ENCODE measurements at regions not wholly inside any gene's neighbourhood (a gene's known extent, or its start where the extent isn't known, plus 50 kb on each side); places are given as distances from the start of the nearest gene placed in this dataset.
A peak's percentile ranks its signal among the peaks of the same experiment; 100 is the strongest.

DNA sequence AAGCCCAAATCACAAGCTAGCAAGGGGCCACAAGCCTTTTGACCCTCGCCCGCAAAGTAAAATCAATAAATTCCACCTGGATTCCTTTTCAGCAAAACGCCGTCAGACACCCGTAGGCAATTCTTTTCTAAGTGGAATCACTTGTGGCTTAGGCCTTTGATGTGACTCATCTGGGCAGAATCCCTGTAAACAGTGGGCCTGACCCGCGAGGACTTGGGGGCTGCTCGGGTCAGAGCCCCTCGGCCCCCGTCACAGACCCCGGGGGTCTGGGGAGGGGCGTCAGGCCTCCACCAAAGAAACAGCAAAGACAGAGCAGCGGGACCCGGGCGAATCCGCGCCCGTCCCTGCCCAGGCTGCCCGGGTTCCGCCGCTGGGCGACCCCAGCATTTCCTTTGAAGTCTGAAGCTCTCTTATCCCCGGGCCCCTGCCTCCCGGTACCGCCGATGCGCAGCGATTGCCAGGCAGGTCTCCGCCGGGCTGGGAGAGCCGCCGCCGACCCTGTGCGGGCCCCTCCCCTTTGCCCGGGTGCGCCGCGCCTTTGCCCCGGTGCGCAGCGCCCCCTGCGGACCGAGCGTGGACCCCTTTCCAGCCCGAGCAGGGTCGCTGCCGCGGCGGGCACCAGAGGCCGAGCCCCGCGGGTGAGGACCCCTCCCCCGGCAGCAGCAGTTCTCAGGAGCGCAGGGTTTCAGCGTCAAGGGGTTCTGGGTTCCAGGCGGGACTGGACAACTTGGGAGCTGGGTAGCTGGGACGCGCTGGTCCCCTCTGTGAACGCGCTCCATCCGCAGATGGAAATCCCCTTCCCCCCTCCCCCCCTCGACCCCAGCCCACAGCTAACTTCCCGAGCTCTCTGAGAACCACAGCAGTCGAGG, 178.3 kb downstream of the UACA start:
- peak; percentile 19 for TF ChIP-seq CTCF (IDR thresholded peaks at IDR 0.05; ENCODE audit: control insufficient read depth, insufficient read depth, low read depth, low read length, missing control alignments)
- no peak for DNase-seq (ENCODE audit: low read depth)
- H3K4me3 ChIP-seq (ENCODE audit: control insufficient read depth, low read depth, low read length) = no peak overlapping the region

- no peak for TF ChIP-seq CTCF (IDR thresholded peaks at IDR 0.05; ENCODE audit: control insufficient read depth, insufficient read depth, low read depth, low read length, missing control alignments)
- H3K4me3 ChIP-seq (ENCODE audit: control insufficient read depth, low read depth, low read length) = no peak overlapping the region
- no peak for DNase-seq (ENCODE audit: low read depth)
These were observed 178.9 kb downstream of the UACA start for GRCh38 chr15:70584441-70584837.

DNA sequence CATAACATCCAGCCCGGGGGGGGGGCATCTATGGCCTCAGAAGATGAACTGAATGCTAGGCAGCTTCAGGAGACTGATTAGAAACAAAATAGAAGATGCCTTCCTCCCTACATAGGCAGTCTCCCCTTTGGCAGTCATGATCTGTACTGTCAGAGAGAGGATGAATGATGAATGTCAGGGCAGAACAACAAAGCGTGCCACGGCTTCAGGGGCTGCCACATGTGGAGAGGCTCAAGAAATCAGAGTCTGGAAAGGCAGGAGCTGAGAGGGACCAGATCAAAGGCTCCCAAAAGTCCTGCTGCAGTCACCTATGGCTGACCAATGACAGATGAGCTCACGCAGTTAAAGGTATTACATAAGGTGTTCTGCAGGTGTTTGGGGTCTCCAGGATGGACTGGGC, 180.4 kb downstream of the UACA start:
- DNase-seq (ENCODE audit: low read depth) = no peak
- TF ChIP-seq CTCF (IDR thresholded peaks at IDR 0.05; ENCODE audit: control insufficient read depth, insufficient read depth, low read depth, low read length, missing control alignments) = no peak
- no peak overlapping the region for H3K4me3 ChIP-seq (ENCODE audit: control insufficient read depth, low read depth, low read length)

DNA sequence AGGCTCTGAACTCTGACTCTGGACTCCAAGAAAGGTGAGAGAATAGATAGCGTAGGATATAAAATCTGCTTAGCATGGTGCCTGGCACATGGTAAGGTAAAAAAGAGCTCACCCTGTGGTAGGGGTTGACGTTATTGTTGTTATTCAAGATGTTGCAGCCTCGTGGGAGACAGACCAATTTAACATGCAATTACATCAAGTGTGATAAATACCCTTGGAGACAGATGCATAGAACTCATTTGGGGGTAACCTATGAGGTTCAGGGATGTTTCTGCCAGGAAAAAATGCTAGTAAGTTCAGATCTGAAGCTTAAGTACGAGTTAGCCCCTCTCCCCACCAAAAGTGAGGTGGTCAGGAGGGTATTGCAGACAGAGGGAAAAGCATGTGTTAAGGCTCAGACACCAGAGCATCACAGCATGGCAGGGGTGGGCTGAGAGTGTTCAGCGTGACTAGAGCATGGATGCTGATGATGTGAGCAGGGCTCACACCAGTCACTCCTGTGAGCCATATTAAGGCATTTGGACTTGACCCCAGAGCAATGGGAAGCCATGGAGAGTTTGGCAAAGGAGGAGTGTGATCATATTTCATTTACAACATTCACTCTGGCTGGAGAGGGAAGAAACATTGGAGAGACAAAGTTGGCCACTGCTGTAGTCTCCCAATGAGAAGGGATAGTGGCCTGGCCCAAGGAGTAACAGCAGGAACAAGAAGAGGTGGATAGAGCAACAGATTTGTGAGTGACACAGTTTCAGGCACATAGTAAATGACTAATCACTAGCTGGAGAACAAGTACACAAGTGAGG, 181.0 kb downstream of the UACA start:
- no peak overlapping the region for H3K4me3 ChIP-seq (ENCODE audit: control insufficient read depth, low read depth, low read length)
- DNase-seq (ENCODE audit: low read depth) = no peak
- no peak for TF ChIP-seq CTCF (IDR thresholded peaks at IDR 0.05; ENCODE audit: control insufficient read depth, insufficient read depth, low read depth, low read length, missing control alignments)

- H3K4me3 ChIP-seq (ENCODE audit: control insufficient read depth, low read depth, low read length) = no peak overlapping the region
- DNase-seq (ENCODE audit: low read depth) = no peak
- TF ChIP-seq CTCF (IDR thresholded peaks at IDR 0.05; ENCODE audit: control insufficient read depth, insufficient read depth, low read depth, low read length, missing control alignments) = no peak
These were observed 182.4 kb downstream of the UACA start for GRCh38 chr15:70580958-70581357.

DNA sequence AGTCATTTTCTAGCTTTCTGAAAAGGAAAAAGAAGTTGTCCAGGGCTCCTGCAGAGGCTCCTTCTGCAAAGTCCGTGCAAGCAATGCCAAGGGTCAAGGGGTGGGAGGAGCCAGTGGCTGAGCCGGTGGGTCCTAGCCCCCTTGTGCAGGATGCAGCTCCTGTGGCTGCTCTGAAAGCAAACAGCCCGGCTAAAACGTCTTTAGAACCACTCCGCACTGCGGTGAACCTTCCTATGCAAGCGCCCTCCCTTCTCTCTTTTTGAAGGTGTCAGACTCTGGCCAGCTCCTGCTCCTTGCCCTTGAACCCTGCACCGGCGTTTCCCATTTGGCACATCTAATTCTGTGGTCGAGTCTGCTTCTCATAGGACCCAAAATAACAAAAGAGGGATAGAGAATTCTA, 183.1 kb downstream of the UACA start:
- no peak for TF ChIP-seq CTCF (IDR thresholded peaks at IDR 0.05; ENCODE audit: control insufficient read depth, insufficient read depth, low read depth, low read length, missing control alignments)
- no peak for DNase-seq (ENCODE audit: low read depth)
- H3K4me3 ChIP-seq (ENCODE audit: control insufficient read depth, low read depth, low read length) = no peak overlapping the region

Measured in AG09309 (cell line).